Brain microvascular endothelial cell (primary cell): ENCODE measurements at regions not wholly inside any gene's neighbourhood (a gene's known extent, or its start where the extent isn't known, plus 50 kb on each side); places are given as distances from the start of the nearest gene placed in this dataset.

ENCODE experiments used
- DNase-seq: peaks from one replicate; pipeline ENCODE4 v3.0.0-alpha.2; 2020
- H3K27ac ChIP-seq: fragments of 250-450 bp; sonication (Bioruptor Pico); 2 replicates; pipeline ENCODE4 v1.5.1; 2020; ENCODE audit warnings: mild to moderate bottlenecking, moderate library complexity
- H3K27me3 ChIP-seq: fragments of 250-450 bp; sonication (Bioruptor Pico); replicated peaks from 2 replicates; pipeline ENCODE4 v1.5.1; 2020; ENCODE audit warnings: mild to moderate bottlenecking
- H3K36me3 ChIP-seq: fragments of 250-450 bp; sonication (Bioruptor Pico); replicated peaks from 2 replicates; pipeline ENCODE4 v1.5.1; 2020; ENCODE audit warnings: mild to moderate bottlenecking
- H3K4me3 ChIP-seq: 2 replicates; pipeline ENCODE4 v1.5.1; 2011; ENCODE audit warnings: low read depth, mild to moderate bottlenecking, control low read depth, low read length, moderate library complexity
- CTCF ChIP-seq: IDR thresholded peaks from 2 replicates; pipeline ENCODE4 v1.5.1; 2011; ENCODE audit warnings: low read depth, mild to moderate bottlenecking, moderate library complexity, low read length, control low read depth, inconsistent platforms; ENCODE audit errors: missing control alignments
- in situ Hi-C: cut with HindIII; loops from 2 replicates; pipeline ENCODE4 v1.10.0; 2017; ENCODE audit warnings: low sequenced_read_pairs, low pct_ligation_motif_present

GRCh38 chr4:128454881-128455280 is 167.3 kb upstream of the PGRMC2 start:
- Histone ChIP-seq H3K27me3 (no peaks in the 10 kb centered on the region), H3K27ac (peak overlapping the region; percentile 52), H3K36me3 (no peaks in the 10 kb centered on the region), H3K4me3 (no peak overlapping the region)
- in situ Hi-C loops = no loop called here
- no peak for TF ChIP-seq CTCF
- peak; percentile 18 for DNase-seq

GRCh38 chr4:128454281-128454871 is 166.8 kb upstream of the PGRMC2 start:
- peak; percentile 92 for DNase-seq
- Histone ChIP-seq H3K4me3 (peak overlapping the region; percentile 18), H3K36me3 (no peaks in the 10 kb centered on the region)

GRCh38 chr4:128452415-128452814 is 164.8 kb upstream of the PGRMC2 start:
- no peak overlapping the region for H3K27ac ChIP-seq
- in situ Hi-C loops = no loop called here
- no peak for TF ChIP-seq CTCF
- H3K4me3 ChIP-seq = no peak overlapping the region
- no peaks in the 10 kb centered on the region for H3K36me3 ChIP-seq
- no peak for DNase-seq
- no peaks in the 10 kb centered on the region for H3K27me3 ChIP-seq

More at GRCh38 chr4:128454281-128454871, 166.8 kb upstream of the PGRMC2 start:
- no peaks in the 10 kb centered on the region for H3K27me3 ChIP-seq
- peak overlapping the region; percentile 52 for H3K27ac ChIP-seq
- in situ Hi-C loops = no loop called here
- TF ChIP-seq CTCF = peak; percentile 90

GRCh38 chr4:128451270-128451905 is 163.8 kb upstream of the PGRMC2 start:
- Histone ChIP-seq H3K4me3 (no peak overlapping the region), H3K27me3 (no peaks in the 10 kb centered on the region), H3K36me3 (no peaks in the 10 kb centered on the region), H3K27ac (no peak overlapping the region)
- no peak for DNase-seq
- no peak for TF ChIP-seq CTCF
- in situ Hi-C loops = no loop called here

GRCh38 chr4:128450326-128451120 is 162.9 kb upstream of the PGRMC2 start:
- no peak for TF ChIP-seq CTCF
- no peaks in the 10 kb centered on the region for H3K27me3 ChIP-seq
- in situ Hi-C loops = no loop called here

More at GRCh38 chr4:128450326-128451120, 162.9 kb upstream of the PGRMC2 start:
- Histone ChIP-seq H3K27ac (no peak overlapping the region), H3K36me3 (no peaks in the 10 kb centered on the region), H3K4me3 (no peak overlapping the region)
- no peak for DNase-seq
